ENCODE measurements at regions not wholly inside any gene's neighbourhood (a gene's known extent, or its start where the extent isn't known, plus 50 kb on each side); places are given as distances from the start of the nearest gene placed in this dataset.

DNA sequence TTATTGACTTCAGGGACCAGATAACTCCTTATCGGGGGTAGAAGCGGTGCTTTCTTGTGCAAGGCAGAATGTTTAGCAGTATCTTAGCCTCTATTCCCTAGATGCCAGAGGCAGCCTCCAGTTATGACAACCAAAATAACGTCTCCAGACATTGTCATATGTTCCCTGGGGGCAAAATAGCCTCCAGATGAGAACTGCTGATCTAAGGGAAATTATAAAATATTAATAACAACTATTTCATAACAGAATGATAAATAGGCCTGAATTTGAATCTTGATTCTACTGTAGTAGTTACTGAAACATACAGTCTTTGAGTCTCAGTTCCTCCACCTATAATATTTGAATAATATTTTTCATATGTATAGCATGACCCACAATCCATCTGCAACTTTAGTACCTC lies 1431.3 kb downstream of the ZPLD1 start:
- TF ChIP-seq, protein P1, sequence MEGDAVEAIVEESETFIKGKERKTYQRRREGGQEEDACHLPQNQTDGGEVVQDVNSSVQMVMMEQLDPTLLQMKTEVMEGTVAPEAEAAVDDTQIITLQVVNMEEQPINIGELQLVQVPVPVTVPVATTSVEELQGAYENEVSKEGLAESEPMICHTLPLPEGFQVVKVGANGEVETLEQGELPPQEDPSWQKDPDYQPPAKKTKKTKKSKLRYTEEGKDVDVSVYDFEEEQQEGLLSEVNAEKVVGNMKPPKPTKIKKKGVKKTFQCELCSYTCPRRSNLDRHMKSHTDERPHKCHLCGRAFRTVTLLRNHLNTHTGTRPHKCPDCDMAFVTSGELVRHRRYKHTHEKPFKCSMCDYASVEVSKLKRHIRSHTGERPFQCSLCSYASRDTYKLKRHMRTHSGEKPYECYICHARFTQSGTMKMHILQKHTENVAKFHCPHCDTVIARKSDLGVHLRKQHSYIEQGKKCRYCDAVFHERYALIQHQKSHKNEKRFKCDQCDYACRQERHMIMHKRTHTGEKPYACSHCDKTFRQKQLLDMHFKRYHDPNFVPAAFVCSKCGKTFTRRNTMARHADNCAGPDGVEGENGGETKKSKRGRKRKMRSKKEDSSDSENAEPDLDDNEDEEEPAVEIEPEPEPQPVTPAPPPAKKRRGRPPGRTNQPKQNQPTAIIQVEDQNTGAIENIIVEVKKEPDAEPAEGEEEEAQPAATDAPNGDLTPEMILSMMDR (conservative IDR thresholded peaks at IDR 0.05), result no peak
- H4K5ac ChIP-seq (ENCODE audit: insufficient read length, low read depth, low read length), result no peak overlapping the region
- H3K4me1 Mint-ChIP-seq, result peaks cover 13 to 14% of the 10 kb centered on the region in 2 experiments
- H3K18ac ChIP-seq (ENCODE audit: insufficient read length, low read depth, low read length), result no peak overlapping the region
- no peaks in the 10 kb centered on the region for H3K79me2 ChIP-seq (ENCODE audit: insufficient read depth, low read length)
- H3K9me3 Mint-ChIP-seq, result peaks cover 12 to 19% of the 10 kb centered on the region in 2 experiments
- H2AK5ac ChIP-seq (ENCODE audit: insufficient read length, low read length), result no peak overlapping the region
- H3K79me1 ChIP-seq (ENCODE audit: insufficient read depth, low read depth, low read length, poor library complexity, severe bottlenecking), result no peaks in the 10 kb centered on the region
- H3K4me1 ChIP-seq (ENCODE audit: insufficient read depth, low read length), result peaks cover 3% of the 10 kb centered on the region; the same call in 1 of the 2 replicates
- no peaks in the 10 kb centered on the region for H3K23me2 ChIP-seq (ENCODE audit: insufficient read length, low read depth, low read length, poor library complexity, severe bottlenecking)
- H3T11ph ChIP-seq (ENCODE audit: low read length), result no peak overlapping the region
- H3K4ac ChIP-seq (ENCODE audit: low read depth, low read length), result no peak overlapping the region
- no peaks in the 10 kb centered on the region for H3K27me3 Mint-ChIP-seq (ENCODE audit: low read depth)
- no peaks in the 10 kb centered on the region for H3K9me3 ChIP-seq (ENCODE audit: control insufficient read depth, low read depth, low read length)
- no peak overlapping the region for H3K27ac ChIP-seq (ENCODE audit: insufficient read length, low read depth, low read length)
- H3K27me3 ChIP-seq (ENCODE audit: insufficient read depth, low read length), result no peaks in the 10 kb centered on the region; the same call in 1 of the 2 replicates
- no peak overlapping the region for H2BK15ac ChIP-seq (ENCODE audit: low read depth, low read length)
- H3K4me2 ChIP-seq (ENCODE audit: insufficient read depth, insufficient read length, low read length), result no peak overlapping the region
- no peak overlapping the region for H2BK5ac ChIP-seq (ENCODE audit: insufficient read length, low read length)
- H3K9ac ChIP-seq (ENCODE audit: extremely low read depth, insufficient read length, low read length), result no peak overlapping the region
- no peak for DNase-seq
- H4K91ac ChIP-seq (ENCODE audit: insufficient read length, low read depth, low read length), result no peak overlapping the region
- H4K8ac ChIP-seq (replicated peaks; ENCODE audit: insufficient read length, low read depth, low read length), result no peak overlapping the region
- H2BK20ac ChIP-seq (ENCODE audit: low read depth, low read length, poor library complexity, severe bottlenecking), result no peak overlapping the region
- H2BK12ac ChIP-seq (ENCODE audit: insufficient read length, low read depth, low read length), result no peak overlapping the region
- no peak overlapping the region for H3K14ac ChIP-seq (ENCODE audit: insufficient read depth, low read length)
- peaks cover 6 to 25% (median 19%) of the 10 kb centered on the region in 3 experiments; a peak in 6 of 7 replicates for H3K36me3 Mint-ChIP-seq (ENCODE audit: insufficient read depth in 1 of 3, low read depth in 3 of 3)
- no peak overlapping the region for H2BK120ac ChIP-seq (ENCODE audit: low read depth, low read length, poor library complexity, severe bottlenecking)
- no CpG with 5 or more reads among the region's 3 CpGs for WGBS (ENCODE audit: extremely low coverage, insufficient read length, low lambda C conversion rate)
- H3K56ac ChIP-seq (ENCODE audit: insufficient read length, low read depth, low read length), result no peak overlapping the region
- H3K4me3 Mint-ChIP-seq, result no peak overlapping the region
- no peaks in the 10 kb centered on the region for H4K20me1 ChIP-seq (ENCODE audit: control insufficient read depth, insufficient read depth, insufficient read length)
- no peak overlapping the region for H3K27ac Mint-ChIP-seq
- H3K23ac ChIP-seq (ENCODE audit: insufficient read length, low read depth, low read length), result no peak overlapping the region
- H2AFZ ChIP-seq (ENCODE audit: low read length), result no peak overlapping the region
